ENCODE measurements at regions not wholly inside any gene's neighbourhood (a gene's known extent, or its start where the extent isn't known, plus 50 kb on each side); places are given as distances from the start of the nearest gene placed in this dataset.

DNA sequence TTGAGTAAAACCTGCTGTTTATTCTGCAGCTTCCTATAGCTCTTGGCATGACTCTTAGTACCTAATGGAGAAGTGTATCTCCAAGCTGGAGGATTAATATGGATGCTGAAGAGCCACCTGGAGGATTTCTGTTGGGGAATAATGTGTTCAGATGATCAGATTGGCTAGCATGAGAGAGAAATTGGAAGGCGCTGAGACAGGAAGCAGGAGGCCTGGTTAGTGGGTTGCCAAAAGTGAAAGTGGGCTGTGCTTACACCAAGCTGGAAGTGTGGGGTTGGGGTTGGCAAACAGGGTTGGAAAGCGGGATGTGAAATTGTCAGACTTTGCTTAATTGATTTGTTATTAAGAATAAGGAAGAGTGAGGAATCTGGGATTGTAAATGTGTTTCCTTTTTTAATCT, 111.8 kb upstream of the PLPP4 start:
- H3K4me3 ChIP-seq (replicated peaks; ENCODE audit: insufficient read depth, low read length) = no peak overlapping the region
- no peak for TF ChIP-seq GABPA (IDR thresholded peaks at IDR 0.05; ENCODE audit: low read depth)
- no peak for TF ChIP-seq SPI1 (IDR thresholded peaks at IDR 0.05; ENCODE audit: borderline replicate concordance, low read depth)
- no peak for TF ChIP-seq CTCF (IDR thresholded peaks at IDR 0.05; ENCODE audit: insufficient read depth, low read length)
- TF ChIP-seq POLR2AphosphoS5 (IDR thresholded peaks at IDR 0.05; ENCODE audit: low read depth) = no peak
- TF ChIP-seq, protein P1, sequence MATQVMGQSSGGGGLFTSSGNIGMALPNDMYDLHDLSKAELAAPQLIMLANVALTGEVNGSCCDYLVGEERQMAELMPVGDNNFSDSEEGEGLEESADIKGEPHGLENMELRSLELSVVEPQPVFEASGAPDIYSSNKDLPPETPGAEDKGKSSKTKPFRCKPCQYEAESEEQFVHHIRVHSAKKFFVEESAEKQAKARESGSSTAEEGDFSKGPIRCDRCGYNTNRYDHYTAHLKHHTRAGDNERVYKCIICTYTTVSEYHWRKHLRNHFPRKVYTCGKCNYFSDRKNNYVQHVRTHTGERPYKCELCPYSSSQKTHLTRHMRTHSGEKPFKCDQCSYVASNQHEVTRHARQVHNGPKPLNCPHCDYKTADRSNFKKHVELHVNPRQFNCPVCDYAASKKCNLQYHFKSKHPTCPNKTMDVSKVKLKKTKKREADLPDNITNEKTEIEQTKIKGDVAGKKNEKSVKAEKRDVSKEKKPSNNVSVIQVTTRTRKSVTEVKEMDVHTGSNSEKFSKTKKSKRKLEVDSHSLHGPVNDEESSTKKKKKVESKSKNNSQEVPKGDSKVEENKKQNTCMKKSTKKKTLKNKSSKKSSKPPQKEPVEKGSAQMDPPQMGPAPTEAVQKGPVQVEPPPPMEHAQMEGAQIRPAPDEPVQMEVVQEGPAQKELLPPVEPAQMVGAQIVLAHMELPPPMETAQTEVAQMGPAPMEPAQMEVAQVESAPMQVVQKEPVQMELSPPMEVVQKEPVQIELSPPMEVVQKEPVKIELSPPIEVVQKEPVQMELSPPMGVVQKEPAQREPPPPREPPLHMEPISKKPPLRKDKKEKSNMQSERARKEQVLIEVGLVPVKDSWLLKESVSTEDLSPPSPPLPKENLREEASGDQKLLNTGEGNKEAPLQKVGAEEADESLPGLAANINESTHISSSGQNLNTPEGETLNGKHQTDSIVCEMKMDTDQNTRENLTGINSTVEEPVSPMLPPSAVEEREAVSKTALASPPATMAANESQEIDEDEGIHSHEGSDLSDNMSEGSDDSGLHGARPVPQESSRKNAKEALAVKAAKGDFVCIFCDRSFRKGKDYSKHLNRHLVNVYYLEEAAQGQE (IDR thresholded peaks at IDR 0.05; ENCODE audit: insufficient replicate concordance, low read depth) = no peak
- no peak for DNase-seq (ENCODE audit: low read depth in 1 of 2, low spot score in 1 of 2)
- no peaks in the 10 kb centered on the region for H3K27me3 ChIP-seq (ENCODE audit: insufficient read depth, poor library complexity, severe bottlenecking)
- no peak overlapping the region for H3K27ac ChIP-seq (replicated peaks)

- H3K27ac ChIP-seq (replicated peaks) = no peak overlapping the region
- no peak overlapping the region for H3K4me3 ChIP-seq (replicated peaks; ENCODE audit: insufficient read depth, low read length)
- TF ChIP-seq SPI1 (IDR thresholded peaks at IDR 0.05; ENCODE audit: borderline replicate concordance, low read depth) (no peak), CTCF (IDR thresholded peaks at IDR 0.05; ENCODE audit: insufficient read depth, low read length) (no peak), GABPA (IDR thresholded peaks at IDR 0.05; ENCODE audit: low read depth) (no peak), POLR2AphosphoS5 (IDR thresholded peaks at IDR 0.05; ENCODE audit: low read depth) (no peak)
- TF ChIP-seq, protein P1 (IDR thresholded peaks at IDR 0.05; ENCODE audit: insufficient replicate concordance, low read depth) = no peak
- no peaks in the 10 kb centered on the region for H3K27me3 ChIP-seq (ENCODE audit: insufficient read depth, poor library complexity, severe bottlenecking)
- DNase-seq (ENCODE audit: low read depth in 1 of 2, low spot score in 1 of 2) = no peak
Measured at GRCh38 chr10:120347644-120348043, 109.4 kb upstream of the PLPP4 start.

DNA sequence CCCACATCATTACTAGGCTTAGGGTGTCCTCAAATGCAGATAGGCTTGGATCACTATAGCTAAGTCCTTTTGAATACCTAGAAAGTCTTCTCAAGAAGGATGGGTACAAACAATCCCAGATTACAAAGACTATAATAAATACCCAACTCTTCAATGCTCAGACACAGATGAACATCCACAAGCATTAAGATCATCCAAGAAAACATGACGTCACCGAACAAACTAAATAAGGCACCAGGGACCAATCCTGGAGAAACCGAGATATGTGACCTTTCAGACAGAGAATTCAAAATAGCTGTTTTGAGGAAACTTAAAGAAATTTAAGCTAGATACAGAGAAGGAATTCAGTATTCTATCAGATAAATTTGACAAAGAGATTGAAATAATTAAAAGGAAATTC, 108.0 kb upstream of the PLPP4 start:
- no peak for TF ChIP-seq GABPA (IDR thresholded peaks at IDR 0.05; ENCODE audit: low read depth)
- TF ChIP-seq SPI1 (IDR thresholded peaks at IDR 0.05; ENCODE audit: borderline replicate concordance, low read depth) = no peak
- no peak for TF ChIP-seq CTCF (IDR thresholded peaks at IDR 0.05; ENCODE audit: insufficient read depth, low read length)
- TF ChIP-seq, protein P1 (IDR thresholded peaks at IDR 0.05; ENCODE audit: insufficient replicate concordance, low read depth) = no peak
- no peak for TF ChIP-seq POLR2AphosphoS5 (IDR thresholded peaks at IDR 0.05; ENCODE audit: low read depth)
- no peak overlapping the region for H3K27ac ChIP-seq (replicated peaks)
- no peaks in the 10 kb centered on the region for H3K27me3 ChIP-seq (ENCODE audit: insufficient read depth, poor library complexity, severe bottlenecking)

More for the DNA sequence above, 108.0 kb upstream of the PLPP4 start:
- H3K4me3 ChIP-seq (replicated peaks; ENCODE audit: insufficient read depth, low read length) = no peak overlapping the region
- DNase-seq (ENCODE audit: low read depth in 1 of 2, low spot score in 1 of 2) = no peak

All from HL-60 (cell line).